ENCODE measurements at regions not wholly inside any gene's neighbourhood (a gene's known extent, or its start where the extent isn't known, plus 50 kb on each side); places are given as distances from the start of the nearest gene placed in this dataset.

- no peak overlapping the region for H3K27ac ChIP-seq (ENCODE audit: insufficient read length, low read depth, low read length)
- H2BK12ac ChIP-seq (ENCODE audit: insufficient read length, low read depth, low read length) = no peak overlapping the region
- no peak for TF ChIP-seq CTCF (conservative IDR thresholded peaks at IDR 0.05)
- no peaks in the 10 kb centered on the region for H3K79me2 ChIP-seq (ENCODE audit: insufficient read depth, low read length)
- H3K23me2 ChIP-seq (ENCODE audit: insufficient read length, low read depth, low read length, poor library complexity, severe bottlenecking) = no peaks in the 10 kb centered on the region
- no peak overlapping the region for H3K9ac ChIP-seq (ENCODE audit: extremely low read depth, insufficient read length, low read length)
- no peak overlapping the region for H2AFZ ChIP-seq (ENCODE audit: low read length)
- H4K8ac ChIP-seq (replicated peaks; ENCODE audit: insufficient read length, low read depth, low read length) = no peak overlapping the region
- DNase-seq = no peak
- Mint-ChIP-seq H3K36me3 (ENCODE audit: insufficient read depth in 1 of 3, low read depth in 3 of 3) (no peaks in the 10 kb centered on the region), H3K27me3 (ENCODE audit: low read depth) (no peaks in the 10 kb centered on the region), H3K9me3 (no peaks in the 10 kb centered on the region), H3K27ac (no peak overlapping the region), H3K4me1 (peaks cover 0 to 3% of the 10 kb centered on the region in 2 experiments; a peak in 2 of 4 replicates), H3K4me3 (no peak overlapping the region)
- no peaks in the 10 kb centered on the region for H3K27me3 ChIP-seq (ENCODE audit: insufficient read depth, low read length)
- no peak overlapping the region for H3K4ac ChIP-seq (ENCODE audit: low read depth, low read length)
- no peaks in the 10 kb centered on the region for H3K79me1 ChIP-seq (ENCODE audit: insufficient read depth, low read depth, low read length, poor library complexity, severe bottlenecking)
- no peaks in the 10 kb centered on the region for H4K20me1 ChIP-seq (ENCODE audit: control insufficient read depth, insufficient read depth, insufficient read length)
- H2BK120ac ChIP-seq (ENCODE audit: low read depth, low read length, poor library complexity, severe bottlenecking) = no peak overlapping the region
- no peak overlapping the region for H3T11ph ChIP-seq (ENCODE audit: low read length)
- H2BK15ac ChIP-seq (ENCODE audit: low read depth, low read length) = no peak overlapping the region
- H3K9me3 ChIP-seq (ENCODE audit: control insufficient read depth, low read depth, low read length) = no peaks in the 10 kb centered on the region
- H3K18ac ChIP-seq (ENCODE audit: insufficient read length, low read depth, low read length) = no peak overlapping the region
- no peak overlapping the region for H2BK20ac ChIP-seq (ENCODE audit: low read depth, low read length, poor library complexity, severe bottlenecking)
- no peak overlapping the region for H4K5ac ChIP-seq (ENCODE audit: insufficient read length, low read depth, low read length)
- no peaks in the 10 kb centered on the region for H3K4me1 ChIP-seq (ENCODE audit: insufficient read depth, low read length)
- H4K91ac ChIP-seq (ENCODE audit: insufficient read length, low read depth, low read length) = no peak overlapping the region
- H3K23ac ChIP-seq (ENCODE audit: insufficient read length, low read depth, low read length) = no peak overlapping the region
- WGBS (ENCODE audit: extremely low coverage, insufficient read length, low lambda C conversion rate) = no CpG with 5 or more reads among the region's 8 CpGs
- no peak overlapping the region for H3K4me2 ChIP-seq (ENCODE audit: insufficient read depth, insufficient read length, low read length)
- no peak overlapping the region for H2BK5ac ChIP-seq (ENCODE audit: insufficient read length, low read length)
- no peak overlapping the region for H3K56ac ChIP-seq (ENCODE audit: insufficient read length, low read depth, low read length)
- H2AK5ac ChIP-seq (ENCODE audit: insufficient read length, low read length) = no peak overlapping the region
- H3K14ac ChIP-seq (ENCODE audit: insufficient read depth, low read length) = no peak overlapping the region
Measured at GRCh38 chr4:72974694-72975487, 94.6 kb downstream of the COX18 start.

All from H9 (cell line).